HCT116 (cell line): ENCODE measurements at regions not wholly inside any gene's neighbourhood (a gene's known extent, or its start where the extent isn't known, plus 50 kb on each side); places are given as distances from the start of the nearest gene placed in this dataset.

ENCODE experiments used
- ATAC-seq: fragments of 200-7000 bp; cut with Tn5 transposase; 2 replicates; pipeline ENCODE4 v1.9.1; 2020; ENCODE audit warnings: mild to moderate bottlenecking, moderate library complexity
- BruUV-seq: library from RNA; stranded (reverse); fragments of 400-500 nt; replicated peaks from 2 replicates; lab custom pipeline; 2021; lab: Mats Ljungman, UMichigan
- CTCF ChIA-PET: fragments of 300-600 bp; sonication (Branson Sonifier 250); formaldehyde crosslinking; loops from one replicate; lab custom pipeline; 2021; ENCODE audit warnings: antibody characterized with exemption; lab: Charles Lee
- POLR2A ChIA-PET: fragments of 300-600, 350-600 bp; sonication (Branson Sonifier 250); formaldehyde crosslinking; loops from one replicate; lab custom pipeline; 2021; ENCODE audit warnings: antibody characterized with exemption; lab: Charles Lee
- RAD21 ChIA-PET, 2 experiments: fragments of 300-600 bp; sonication (Branson Sonifier 250); formaldehyde crosslinking; loops; one replicate each; lab custom pipeline; 2023; ENCODE audit warnings: low total read pairs in 2 of 2; ENCODE audit not compliant: uncharacterized antibody in 2 of 2, unreplicated experiment in 2 of 2, low non-redundant PET in 1 of 2; lab: Charles Lee
- DNase-seq: peaks from one replicate; pipeline ENCODE4 v3.0.0-alpha.2; 2010; ENCODE audit warnings: low read depth, low spot score
- H2AFZ ChIP-seq: fragments of 200-600 bp; shearing (Covaris generic), sonication (generic); 2 replicates; pipeline ENCODE4 v1.6.1; 2017; ENCODE audit warnings: low read depth, mixed run types, mixed read lengths, antibody characterized with exemption, low read length; ENCODE audit not compliant: poor library complexity, severe bottlenecking
- H3K27ac ChIP-seq: 2 replicates; pipeline ENCODE4 v1.5.1; 2012; ENCODE audit warnings: low read depth, low read length
- H3K27me3 ChIP-seq: fragments of 200-600 bp; sonication (generic); 2 replicates; pipeline ENCODE4 v1.6.1; 2016; ENCODE audit warnings: mixed run types, low read length, mixed read lengths; ENCODE audit not compliant: insufficient read depth
- H3K36me3 ChIP-seq, 2 experiments: fragments of 200-500 bp in 1 of 2; fragments of 200-600 bp in 1 of 2; sonication (Bioruptor generic) in 1 of 2; sonication (generic) in 1 of 2; 2 replicates each; pipeline versions ENCODE4 v1.5.1 to v1.6.1; 2014 to 2016; ENCODE audit warnings: low read length in 2 of 2, inconsistent platforms in 1 of 2, mixed read lengths in 1 of 2, mixed run types in 1 of 2; ENCODE audit not compliant: insufficient read depth in 2 of 2, control insufficient read depth in 1 of 2
- H3K4me1 ChIP-seq, 2 experiments: fragments of 200-600 bp in 1 of 2; sonication (generic) in 1 of 2; 2 replicates each; pipeline versions ENCODE4 v1.5.1 to v1.6.1; 2012 to 2017; ENCODE audit warnings: low read length in 2 of 2, inconsistent platforms in 1 of 2, mild to moderate bottlenecking in 1 of 2, mixed read lengths in 1 of 2, mixed run types in 1 of 2, moderate library complexity in 1 of 2; ENCODE audit not compliant: insufficient read depth in 2 of 2, control insufficient read depth in 1 of 2
- H3K4me2 ChIP-seq: fragments of 200-600 bp; sonication (generic); 2 replicates; pipeline ENCODE4 v1.6.1; 2017; ENCODE audit warnings: mixed run types, low read length, mixed read lengths
- H3K4me3 ChIP-seq, 2 experiments: fragments of 200-600 bp in 1 of 2; sonication (generic) in 1 of 2; replicated peaks in 1 of 2; 2 replicates each; pipeline ENCODE4 v1.5.1; 2011 to 2016; ENCODE audit warnings: low read length in 2 of 2, control low read depth in 1 of 2, low read depth in 1 of 2, mild to moderate bottlenecking in 1 of 2, mixed read lengths in 1 of 2, mixed run types in 1 of 2
- H3K79me2 ChIP-seq: fragments of 200-600 bp; sonication (generic); 2 replicates; pipeline ENCODE4 v1.6.1; 2017; ENCODE audit warnings: mild to moderate bottlenecking, mixed run types, low read length, moderate library complexity, mixed read lengths; ENCODE audit not compliant: insufficient read depth
- H3K9ac ChIP-seq: fragments of 200-600 bp; sonication (generic); 2 replicates; pipeline ENCODE4 v1.6.1; 2016; ENCODE audit warnings: low read length, mixed read lengths
- H3K9me2 ChIP-seq: fragments of 200-600 bp; sonication (generic), shearing (Covaris generic); 2 replicates; pipeline ENCODE4 v1.6.1; 2017; ENCODE audit warnings: mixed run types, mild to moderate bottlenecking, moderate library complexity; ENCODE audit not compliant: insufficient read depth
- H3K9me3 ChIP-seq, 2 experiments: fragments of 200-500 bp in 1 of 2; fragments of 200-600 bp in 1 of 2; sonication (Bioruptor generic) in 1 of 2; sonication (generic) in 1 of 2; 2 replicates each; pipeline ENCODE4 v1.6.1; 2014 to 2017; ENCODE audit warnings: low read length in 2 of 2, mixed read lengths in 2 of 2, inconsistent platforms in 1 of 2, low read depth in 1 of 2, mild to moderate bottlenecking in 1 of 2, mixed run types in 1 of 2, moderate library complexity in 1 of 2; ENCODE audit not compliant: control insufficient read depth in 1 of 2, insufficient read depth in 1 of 2
- H4K20me1 ChIP-seq: fragments of 200-600 bp; sonication (generic), shearing (Covaris generic); 2 replicates; pipeline ENCODE4 v1.6.1; 2017; ENCODE audit warnings: mixed run types, mild to moderate bottlenecking, moderate library complexity; ENCODE audit not compliant: insufficient read depth
- ATF3 ChIP-seq: IDR thresholded peaks from 2 replicates; pipeline ENCODE4 v1.6.1; 2012
- CBX3 ChIP-seq: IDR thresholded peaks from 2 replicates; pipeline ENCODE4 v1.6.1; 2012; ENCODE audit warnings: low read depth
- CEBPB ChIP-seq: IDR thresholded peaks from 2 replicates; pipeline ENCODE4 v1.6.1; 2012; ENCODE audit warnings: low read depth
- CTCF ChIP-seq, 3 experiments: fragments of 200-600 bp in 1 of 3; sonication (generic) in 1 of 3; IDR thresholded peaks in 2 of 3; conservative IDR thresholded peaks in 1 of 3; 2 replicates each; pipeline ENCODE4 v1.5.1; 2012 to 2017; ENCODE audit warnings: low read depth in 2 of 3, low read length in 2 of 3, antibody characterized with exemption in 1 of 3, borderline replicate concordance in 1 of 3, control low read depth in 1 of 3, mild to moderate bottlenecking in 1 of 3, mixed read lengths in 1 of 3, mixed run types in 1 of 3, moderate library complexity in 1 of 3; ENCODE audit not compliant: insufficient read depth in 1 of 3
- EGR1 ChIP-seq: IDR thresholded peaks from 2 replicates; pipeline ENCODE4 v1.6.1; 2012; ENCODE audit warnings: low read depth
- EZH2 ChIP-seq: fragments of 200-600 bp; sonication (generic); IDR thresholded peaks from 2 replicates; pipeline ENCODE4 v1.6.1; 2017; ENCODE audit warnings: antibody characterized with exemption, mixed run types
- EZH2phosphoT487 ChIP-seq: fragments of 200-600 bp; IDR thresholded peaks from 2 replicates; pipeline ENCODE4 v1.6.1; 2018; ENCODE audit warnings: antibody characterized with exemption, borderline replicate concordance
- FOSL1 ChIP-seq: IDR thresholded peaks from 2 replicates; pipeline ENCODE4 v1.6.1; 2012; ENCODE audit warnings: low read depth
- JUND ChIP-seq: IDR thresholded peaks from 2 replicates; pipeline ENCODE4 v1.6.1; 2012
- MAX ChIP-seq: IDR thresholded peaks from 2 replicates; pipeline ENCODE4 v1.6.1; 2012
- POLR2A ChIP-seq: IDR thresholded peaks from 2 replicates; pipeline ENCODE4 v1.7.0; 2011; ENCODE audit warnings: borderline replicate concordance; ENCODE audit not compliant: insufficient read depth, insufficient read length; ENCODE audit errors: extremely low read depth
- POLR2AphosphoS5 ChIP-seq: IDR thresholded peaks from 2 replicates; pipeline ENCODE4 v1.6.1; 2011; ENCODE audit warnings: mild to moderate bottlenecking, low read depth, low read length, moderate library complexity
- RAD21 ChIP-seq: IDR thresholded peaks from 2 replicates; pipeline ENCODE4 v1.6.1; 2012; ENCODE audit warnings: low read depth, mild to moderate bottlenecking
- SP1 ChIP-seq: IDR thresholded peaks from 2 replicates; pipeline ENCODE4 v1.6.1; 2012; ENCODE audit warnings: low read depth
- SRF ChIP-seq: IDR thresholded peaks from 2 replicates; pipeline ENCODE4 v1.6.1; 2012; ENCODE audit warnings: low read depth
- TCF7L2 ChIP-seq: IDR thresholded peaks from 2 replicates; pipeline ENCODE4 v1.7.0; 2011; ENCODE audit warnings: borderline replicate concordance, inconsistent platforms; ENCODE audit not compliant: insufficient read depth, insufficient read length; ENCODE audit errors: extremely low read depth
- YY1 ChIP-seq: IDR thresholded peaks from 2 replicates; pipeline ENCODE4 v1.6.1; 2011; ENCODE audit warnings: low read length, low read depth, moderate library complexity, mild to moderate bottlenecking; ENCODE audit not compliant: insufficient replicate concordance; ENCODE audit errors: extremely low read depth
- ZFX ChIP-seq: fragments of 450-650 bp; IDR thresholded peaks from 2 replicates; pipeline ENCODE4 v1.6.1; 2017
- ZNF274 ChIP-seq: fragments of 200-500 bp; sonication (Bioruptor generic); IDR thresholded peaks from 2 replicates; pipeline ENCODE4 v1.6.1; 2014; ENCODE audit warnings: mild to moderate bottlenecking, low read depth, low read length, inconsistent platforms
- intact Hi-C: fragments of 100-400 bp; cut with micrococcal nuclease; formaldehyde crosslinking; loops from 2 replicates; pipeline ENCODE4 v1.10.0; 2022

GRCh38 chr1:101144671-101145448 is 92.0 kb upstream of the S1PR1 start (continued):
- no peak for TF ChIP-seq CEBPB
- no peak for TF ChIP-seq JUND
- TF ChIP-seq CTCF (IDR thresholded peaks at IDR 0.05 in 2 of 3, conservative IDR thresholded peaks at IDR 0.05 in 1 of 3; ENCODE audit: borderline replicate concordance in 1 of 3, insufficient read depth in 1 of 3, low read depth in 2 of 3, low read length in 2 of 3) = no peak
- TF ChIP-seq TCF7L2 = no peak
- TF ChIP-seq EGR1 = no peak
- no peak for TF ChIP-seq CBX3
- TF ChIP-seq, all 23 proteins: peak for 0

GRCh38 chr1:101142244-101142643 is 94.6 kb upstream of the S1PR1 start:
- intact Hi-C loops = no loop called here
- Histone ChIP-seq H3K79me2 (no peaks in the 10 kb centered on the region), H3K4me2 (no peak overlapping the region), H3K4me1 (no peaks in the 10 kb centered on the region), H4K20me1 (no peaks in the 10 kb centered on the region), H3K36me3 (no peaks in the 10 kb centered on the region), H3K9me2 (no peaks in the 10 kb centered on the region), H3K4me3 (no peak overlapping the region), H3K9me3 (no peaks in the 10 kb centered on the region), H3K27me3 (no peaks in the 10 kb centered on the region), H3K27ac (no peak overlapping the region), H3K9ac (no peak overlapping the region), H2AFZ (no peak overlapping the region)
- TF ChIP-seq RAD21 (no peak), EGR1 (no peak), YY1 (no peak), FOSL1 (no peak), CEBPB (no peak), MAX (no peak), POLR2A (no peak), TCF7L2 (no peak), SP1 (no peak), EZH2 (no peak), SRF (no peak), ATF3 (no peak), ZFX (no peak), ZNF274 (no peak), POLR2AphosphoS5 (no peak), CTCF (IDR thresholded peaks at IDR 0.05 in 2 of 3, conservative IDR thresholded peaks at IDR 0.05 in 1 of 3; ENCODE audit: borderline replicate concordance in 1 of 3, insufficient read depth in 1 of 3, low read depth in 2 of 3, low read length in 2 of 3) (no peak), EZH2phosphoT487 (no peak), JUND (no peak), CBX3 (no peak)
- ChIA-PET RAD21 (no interaction called here), CTCF (no interaction called here), POLR2A (no interaction called here)
- no peak for ATAC-seq
- no TSS peak for BruUV-seq
- no peak for DNase-seq
